ENCODE measurements at regions not wholly inside any gene's neighbourhood (a gene's known extent, or its start where the extent isn't known, plus 50 kb on each side); places are given as distances from the start of the nearest gene placed in this dataset.

DNA sequence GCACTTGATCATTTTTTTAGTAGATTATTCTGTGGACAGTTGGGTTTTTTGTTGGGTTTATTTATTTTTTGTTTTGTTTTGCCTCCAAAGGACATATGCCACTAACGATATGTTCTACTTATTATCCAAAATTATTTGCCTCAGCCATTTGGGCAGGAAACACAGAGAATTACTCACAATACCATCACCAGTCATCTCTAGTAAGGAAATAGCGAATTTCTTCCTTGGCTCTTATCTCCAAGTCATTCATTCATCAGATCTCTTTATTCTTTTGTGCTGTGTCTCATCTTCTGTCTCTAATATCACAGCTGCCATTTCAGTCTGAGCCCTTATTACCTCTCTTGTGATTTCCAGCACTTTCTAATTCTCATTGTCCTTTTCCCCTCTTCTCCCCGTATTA lies 130.4 kb upstream of the SMLR1 start:
- TF ChIP-seq POLR2A (IDR thresholded peaks at IDR 0.05; ENCODE audit: low read depth, low read length) (no peak), EZH2 (IDR thresholded peaks at IDR 0.05; ENCODE audit: borderline replicate concordance, low read depth, low read length, severe bottlenecking) (no peak), POLR2AphosphoS5 (IDR thresholded peaks at IDR 0.05; ENCODE audit: insufficient read depth, low read depth, low read length) (no peak), GATA2 (IDR thresholded peaks at IDR 0.05; ENCODE audit: insufficient read depth, insufficient read length, low read depth, low read length) (peak; percentile 72), MAX (IDR thresholded peaks at IDR 0.05; ENCODE audit: insufficient read depth, insufficient read length) (no peak)
- TF ChIP-seq, protein P1, sequence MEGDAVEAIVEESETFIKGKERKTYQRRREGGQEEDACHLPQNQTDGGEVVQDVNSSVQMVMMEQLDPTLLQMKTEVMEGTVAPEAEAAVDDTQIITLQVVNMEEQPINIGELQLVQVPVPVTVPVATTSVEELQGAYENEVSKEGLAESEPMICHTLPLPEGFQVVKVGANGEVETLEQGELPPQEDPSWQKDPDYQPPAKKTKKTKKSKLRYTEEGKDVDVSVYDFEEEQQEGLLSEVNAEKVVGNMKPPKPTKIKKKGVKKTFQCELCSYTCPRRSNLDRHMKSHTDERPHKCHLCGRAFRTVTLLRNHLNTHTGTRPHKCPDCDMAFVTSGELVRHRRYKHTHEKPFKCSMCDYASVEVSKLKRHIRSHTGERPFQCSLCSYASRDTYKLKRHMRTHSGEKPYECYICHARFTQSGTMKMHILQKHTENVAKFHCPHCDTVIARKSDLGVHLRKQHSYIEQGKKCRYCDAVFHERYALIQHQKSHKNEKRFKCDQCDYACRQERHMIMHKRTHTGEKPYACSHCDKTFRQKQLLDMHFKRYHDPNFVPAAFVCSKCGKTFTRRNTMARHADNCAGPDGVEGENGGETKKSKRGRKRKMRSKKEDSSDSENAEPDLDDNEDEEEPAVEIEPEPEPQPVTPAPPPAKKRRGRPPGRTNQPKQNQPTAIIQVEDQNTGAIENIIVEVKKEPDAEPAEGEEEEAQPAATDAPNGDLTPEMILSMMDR (IDR thresholded peaks at IDR 0.05; ENCODE audit: extremely low read depth in 1 of 2, insufficient read depth in 1 of 2, low read depth in 1 of 2, low read length in 2 of 2): no peak

Data from endothelial cell of umbilical vein (primary cell).